ENCODE measurements at regions not wholly inside any gene's neighbourhood (a gene's known extent, or its start where the extent isn't known, plus 50 kb on each side); places are given as distances from the start of the nearest gene placed in this dataset.

DNA sequence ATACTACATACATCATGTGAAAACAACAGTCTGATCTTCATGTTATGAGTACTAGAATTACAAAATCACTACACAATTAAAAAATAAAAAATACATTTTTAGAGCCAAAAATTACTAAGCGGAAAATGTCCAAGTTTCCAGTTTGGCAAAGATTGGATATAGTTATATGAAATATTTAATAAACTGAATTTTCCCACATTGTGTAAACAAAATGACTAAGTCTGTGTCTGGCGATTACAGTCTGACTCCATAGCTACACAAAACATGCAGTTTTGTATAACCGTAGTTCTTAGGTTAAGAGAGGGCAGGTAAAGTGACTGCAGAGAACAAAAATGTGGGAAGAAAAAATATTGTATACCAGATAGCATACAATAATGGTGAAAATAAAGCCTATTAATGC is 59.2 kb upstream of the TMEM47 start:
- no peak for TF ChIP-seq ZFX (IDR thresholded peaks at IDR 0.05)
- TF ChIP-seq, protein P1, sequence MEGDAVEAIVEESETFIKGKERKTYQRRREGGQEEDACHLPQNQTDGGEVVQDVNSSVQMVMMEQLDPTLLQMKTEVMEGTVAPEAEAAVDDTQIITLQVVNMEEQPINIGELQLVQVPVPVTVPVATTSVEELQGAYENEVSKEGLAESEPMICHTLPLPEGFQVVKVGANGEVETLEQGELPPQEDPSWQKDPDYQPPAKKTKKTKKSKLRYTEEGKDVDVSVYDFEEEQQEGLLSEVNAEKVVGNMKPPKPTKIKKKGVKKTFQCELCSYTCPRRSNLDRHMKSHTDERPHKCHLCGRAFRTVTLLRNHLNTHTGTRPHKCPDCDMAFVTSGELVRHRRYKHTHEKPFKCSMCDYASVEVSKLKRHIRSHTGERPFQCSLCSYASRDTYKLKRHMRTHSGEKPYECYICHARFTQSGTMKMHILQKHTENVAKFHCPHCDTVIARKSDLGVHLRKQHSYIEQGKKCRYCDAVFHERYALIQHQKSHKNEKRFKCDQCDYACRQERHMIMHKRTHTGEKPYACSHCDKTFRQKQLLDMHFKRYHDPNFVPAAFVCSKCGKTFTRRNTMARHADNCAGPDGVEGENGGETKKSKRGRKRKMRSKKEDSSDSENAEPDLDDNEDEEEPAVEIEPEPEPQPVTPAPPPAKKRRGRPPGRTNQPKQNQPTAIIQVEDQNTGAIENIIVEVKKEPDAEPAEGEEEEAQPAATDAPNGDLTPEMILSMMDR (conservative IDR thresholded peaks at IDR 0.05) = no peak
- H3K27ac ChIP-seq = no peak overlapping the region

DNA sequence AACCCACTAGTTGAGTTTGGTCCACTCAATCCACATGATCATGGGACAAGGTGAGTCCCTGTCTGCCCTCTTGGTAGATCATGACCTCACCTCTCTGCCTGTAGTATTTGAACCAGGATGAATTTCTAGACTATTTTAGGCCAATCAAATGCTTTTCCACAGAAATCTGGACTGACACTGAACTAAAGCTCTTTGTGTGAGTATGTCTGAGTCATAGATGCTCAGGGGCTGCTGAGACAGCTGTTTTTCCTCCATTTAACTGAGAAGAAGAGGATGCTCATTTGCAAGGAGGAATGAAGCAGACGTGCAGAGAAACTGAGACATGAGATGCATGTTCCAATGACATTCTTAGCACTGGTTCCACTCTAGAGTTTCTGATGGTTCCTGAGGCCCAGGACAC is 77.3 kb upstream of the TMEM47 start:
- TF ChIP-seq, protein P1 (conservative IDR thresholded peaks at IDR 0.05) = no peak
- no peak for TF ChIP-seq ZFX (IDR thresholded peaks at IDR 0.05)
- H3K27ac ChIP-seq = no peak overlapping the region

DNA sequence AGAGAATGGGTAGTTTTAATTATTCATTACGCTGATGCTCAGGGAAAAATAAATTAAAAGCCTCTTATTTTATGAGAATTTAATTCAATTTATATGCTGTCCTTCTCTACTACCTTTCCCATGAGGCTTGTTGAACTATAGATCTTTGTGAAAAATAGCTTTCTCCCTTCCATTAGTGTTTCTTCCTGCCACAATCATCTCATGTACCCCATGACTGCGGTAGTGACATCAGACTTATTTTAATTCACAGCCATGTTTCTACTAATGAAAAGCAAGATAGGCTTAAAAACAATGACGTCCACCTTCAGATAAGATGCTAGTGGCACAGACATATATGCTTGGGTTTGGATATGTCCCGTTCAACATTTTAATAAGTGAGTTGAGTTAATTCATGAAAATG is 87.4 kb upstream of the TMEM47 start:
- no peak overlapping the region for H3K27ac ChIP-seq
- TF ChIP-seq, protein P1 (conservative IDR thresholded peaks at IDR 0.05) = no peak
- TF ChIP-seq ZFX (IDR thresholded peaks at IDR 0.05) = no peak

DNA sequence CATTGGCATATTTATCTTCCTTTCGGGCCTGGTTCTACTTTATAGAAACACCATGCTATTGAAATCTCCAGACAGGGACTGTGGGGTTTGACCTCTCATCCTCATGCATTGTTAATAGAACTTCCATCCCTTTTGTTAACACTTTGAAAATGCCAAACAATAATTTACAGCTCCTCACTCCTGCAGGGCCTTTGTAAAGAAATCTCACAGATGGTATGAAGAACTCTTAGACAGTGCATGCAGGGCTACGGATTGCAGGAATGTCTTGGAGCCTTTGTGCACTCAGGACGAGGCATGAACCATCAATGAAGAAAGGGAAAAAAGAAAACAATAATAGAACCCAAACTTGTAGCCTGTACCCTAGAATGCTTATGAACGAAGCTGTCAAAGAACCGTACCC is 92.8 kb upstream of the TMEM47 start:
- no peak overlapping the region for H3K27ac ChIP-seq
- TF ChIP-seq, protein P1 (conservative IDR thresholded peaks at IDR 0.05) = no peak
- no peak for TF ChIP-seq ZFX (IDR thresholded peaks at IDR 0.05)

DNA sequence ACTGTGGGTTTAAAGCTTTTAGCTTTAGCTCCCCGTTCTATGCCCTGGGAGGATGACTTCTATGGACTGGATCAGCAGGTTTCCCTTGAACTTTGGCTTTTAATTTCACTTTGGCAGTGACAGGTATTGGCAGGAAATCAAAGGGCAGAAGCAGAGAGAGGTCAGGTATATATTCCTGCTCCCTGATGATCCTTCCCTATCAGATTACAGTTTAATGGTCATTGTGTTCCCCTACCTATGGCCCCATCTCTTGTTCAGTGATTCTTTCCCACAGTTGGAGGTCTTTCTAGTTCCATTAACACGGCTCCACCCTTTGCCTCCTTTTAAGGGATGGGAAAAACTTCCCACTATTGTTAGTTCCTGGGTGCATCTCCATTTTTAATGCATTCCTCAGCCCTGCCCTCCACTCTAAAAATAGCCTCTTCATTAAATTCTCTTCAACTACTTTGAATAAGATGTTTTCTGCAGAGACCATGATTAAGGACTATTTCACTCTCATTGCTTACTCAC is 107.8 kb upstream of the TMEM47 start:
- TF ChIP-seq, protein P1 (conservative IDR thresholded peaks at IDR 0.05) = no peak
- TF ChIP-seq ZFX (IDR thresholded peaks at IDR 0.05) = no peak
- no peak overlapping the region; the same call in 1 of the 2 replicates for H3K27ac ChIP-seq

DNA sequence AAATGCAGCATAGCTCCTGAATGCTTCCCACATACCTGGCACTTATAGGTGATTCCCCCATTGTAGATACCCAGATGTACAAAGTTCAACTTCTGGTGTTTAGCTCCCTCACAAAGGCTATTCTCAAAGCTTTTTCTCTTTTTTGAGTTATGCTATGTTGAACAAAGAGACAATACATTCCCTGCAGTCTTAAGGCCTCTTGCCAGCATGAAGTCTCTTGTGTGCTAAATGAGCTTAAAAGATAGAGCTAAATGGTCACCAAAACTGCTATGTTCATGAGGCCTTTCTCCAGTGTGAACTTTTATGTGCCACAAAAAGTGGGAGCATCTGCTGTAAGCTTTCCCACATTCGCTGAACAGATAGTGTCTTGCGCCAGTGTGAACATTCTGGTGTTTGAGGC is 111.2 kb upstream of the TMEM47 start:
- TF ChIP-seq, protein P1 (conservative IDR thresholded peaks at IDR 0.05) = no peak
- no peak for TF ChIP-seq ZFX (IDR thresholded peaks at IDR 0.05)
- no peak overlapping the region for H3K27ac ChIP-seq

DNA sequence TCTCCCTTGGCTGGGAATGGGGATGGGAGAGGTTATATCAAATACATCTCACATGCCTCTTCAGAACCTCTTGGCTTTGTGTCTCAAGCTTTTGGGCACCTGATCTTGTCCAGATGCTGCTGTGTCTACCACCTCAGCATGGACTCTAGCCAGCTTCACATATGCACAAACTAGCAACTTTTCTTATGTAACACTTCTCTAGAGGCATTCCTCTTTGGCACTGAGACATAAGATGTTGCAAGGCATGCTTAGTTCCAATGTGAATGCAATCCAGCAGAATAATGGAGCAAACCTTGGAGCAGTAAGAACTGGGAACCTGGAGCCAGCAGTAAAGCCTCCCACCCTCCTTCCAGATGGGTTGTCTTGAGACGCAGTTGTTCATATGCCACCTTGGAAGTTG is 113.4 kb upstream of the TMEM47 start:
- TF ChIP-seq ZFX (IDR thresholded peaks at IDR 0.05) = no peak
- TF ChIP-seq, protein P1 (conservative IDR thresholded peaks at IDR 0.05) = no peak
- no peak overlapping the region for H3K27ac ChIP-seq

Data from C4-2B (cell line).